Natural killer cell (primary cell): ENCODE measurements at regions not wholly inside any gene's neighbourhood (a gene's known extent, or its start where the extent isn't known, plus 50 kb on each side); places are given as distances from the start of the nearest gene placed in this dataset.

Experiments used
- ATAC-seq, 3 donors: fragments of 150-1000 bp in 2 of 3; fragments of 200-7000 bp in 1 of 3; cut with Tn5 transposase; 1 replicate in 1 of 3; 2 replicates in 2 of 3; pipeline ENCODE4 v1.10.0; 2021; ENCODE audit warnings: mild to moderate bottlenecking in 2 of 3, moderate library complexity in 2 of 3
- DNase-seq, 2 donors: peaks; one replicate each; pipeline versions ENCODE4 v3.0.0 to v3.0.0-alpha.2; 2013 to 2021; ENCODE audit warnings: mixed read lengths in 1 of 2
- H3K27ac ChIP-seq: one replicate; pipeline ENCODE4 v1.5.1; 2013; ENCODE audit warnings: mild to moderate bottlenecking, low read length
- H3K27me3 ChIP-seq: one replicate; pipeline ENCODE4 v1.6.1; 2013; ENCODE audit warnings: low read length; ENCODE audit not compliant: control insufficient read depth, insufficient read depth
- H3K36me3 ChIP-seq: one replicate; pipeline ENCODE4 v1.6.1; 2013; ENCODE audit warnings: low read length; ENCODE audit not compliant: control insufficient read depth, insufficient read depth
- H3K4me1 ChIP-seq: one replicate; pipeline ENCODE4 v1.6.1; 2013; ENCODE audit warnings: low read length; ENCODE audit not compliant: control insufficient read depth, insufficient read depth
- H3K4me3 ChIP-seq: one replicate; pipeline ENCODE4 v1.5.1; 2013; ENCODE audit warnings: low read length
- H3K9me3 ChIP-seq: one replicate; pipeline ENCODE4 v1.6.1; 2013; ENCODE audit warnings: low read length; ENCODE audit not compliant: control insufficient read depth, insufficient read depth
- H3K27ac Mint-ChIP-seq, 2 donors: one replicate each; pipeline ENCODE4 v1.8.0; 2022; ENCODE audit warnings: mild to moderate bottlenecking in 2 of 2, mixed read lengths in 2 of 2, moderate library complexity in 1 of 2
- H3K27me3 Mint-ChIP-seq, 2 donors: one replicate each; pipeline ENCODE4 v1.8.0; 2022; ENCODE audit warnings: low read depth in 2 of 2, mixed read lengths in 2 of 2
- H3K36me3 Mint-ChIP-seq: one replicate; pipeline ENCODE4 v1.8.0; 2022; ENCODE audit warnings: mixed read lengths
- H3K4me1 Mint-ChIP-seq, 2 donors: one replicate each; pipeline ENCODE4 v1.8.0; 2022; ENCODE audit warnings: mixed read lengths in 2 of 2
- H3K4me3 Mint-ChIP-seq: one replicate; pipeline ENCODE4 v1.8.0; 2022; ENCODE audit warnings: mild to moderate bottlenecking, moderate library complexity, mixed read lengths
- H3K9me3 Mint-ChIP-seq, 2 donors: one replicate each; pipeline ENCODE4 v1.8.0; 2022; ENCODE audit warnings: mixed read lengths in 2 of 2
- CTCF ChIP-seq: fragments of 200-600 bp; IDR thresholded peaks from one replicate; pipeline ENCODE4 v1.8.0; 2022; ENCODE audit warnings: antibody characterized with exemption
- WGBS: methylation state at CpG from one replicate; pipeline ENCODE4 v1.1.7; 2013; ENCODE audit warnings: missing lambda C conversion rate; ENCODE audit not compliant: insufficient coverage; 5-methylcytosine and 5-hydroxymethylcytosine counted together
- intact Hi-C: fragments of 100-400 bp; cut with micrococcal nuclease; formaldehyde crosslinking; loops from one replicate; pipeline ENCODE4 v1.14.2; 2022

- Histone ChIP-seq H3K4me3 (no peak overlapping the region), H3K4me1 (no peaks in the 10 kb centered on the region), H3K27ac (no peak overlapping the region), H3K36me3 (no peaks in the 10 kb centered on the region), H3K9me3 (no peaks in the 10 kb centered on the region), H3K27me3 (no peaks in the 10 kb centered on the region)
- DNase-seq (no peak), ATAC-seq (no peak)
- Mint-ChIP-seq H3K27ac (no peak overlapping the region), H3K4me3 (no peak overlapping the region), H3K36me3 (no peaks in the 10 kb centered on the region), H3K4me1 (no peaks in the 10 kb centered on the region), H3K27me3 (peaks cover 0 to 10% of the 10 kb centered on the region in 2 donors), H3K9me3 (no peaks in the 10 kb centered on the region)
- no peak for TF ChIP-seq CTCF
- 82% methylated on average over 26 of the region's 26 CpGs for WGBS
- intact Hi-C loops: no loop called here
Measured at GRCh38 chr4:3643518-3644433, 111.6 kb upstream of the LRPAP1 start.

- intact Hi-C loops: no loop called here
- no peak for TF ChIP-seq CTCF
- H3K9me3 Mint-ChIP-seq: no peaks in the 10 kb centered on the region
- H3K27ac Mint-ChIP-seq: no peak overlapping the region
- Histone ChIP-seq H3K36me3 (no peaks in the 10 kb centered on the region), H3K4me3 (no peak overlapping the region), H3K27me3 (no peaks in the 10 kb centered on the region), H3K27ac (no peak overlapping the region), H3K9me3 (no peaks in the 10 kb centered on the region), H3K4me1 (no peaks in the 10 kb centered on the region)
- 60% methylated on average over 13 of the region's 13 CpGs for WGBS
- H3K27me3 Mint-ChIP-seq: peaks cover 0 to 7% of the 10 kb centered on the region in 2 donors
- DNase-seq (no peak), ATAC-seq (no peak)
- no peak overlapping the region for H3K4me3 Mint-ChIP-seq
- no peaks in the 10 kb centered on the region for H3K4me1 Mint-ChIP-seq
- H3K36me3 Mint-ChIP-seq: no peaks in the 10 kb centered on the region
Measured at GRCh38 chr4:3642806-3643517, 110.7 kb upstream of the LRPAP1 start.

- intact Hi-C loops: no loop called here
- ATAC-seq (no peak), DNase-seq (no peak)
- Mint-ChIP-seq H3K4me3 (no peak overlapping the region), H3K4me1 (no peaks in the 10 kb centered on the region), H3K27me3 (peaks cover 0 to 9% of the 10 kb centered on the region in 2 donors), H3K27ac (no peak overlapping the region), H3K36me3 (no peaks in the 10 kb centered on the region), H3K9me3 (no peaks in the 10 kb centered on the region)
- no peaks in the 10 kb centered on the region for H3K27me3 ChIP-seq
- H3K27ac ChIP-seq: no peak overlapping the region
- WGBS: 95% methylated on average over 66 of the region's 66 CpGs
- no peaks in the 10 kb centered on the region for H3K4me1 ChIP-seq
- no peak for TF ChIP-seq CTCF
- H3K4me3 ChIP-seq: no peak overlapping the region
- no peaks in the 10 kb centered on the region for H3K9me3 ChIP-seq
- no peaks in the 10 kb centered on the region for H3K36me3 ChIP-seq
Measured at GRCh38 chr4:3642056-3642630, 109.9 kb upstream of the LRPAP1 start.
